ENCODE measurements at regions not wholly inside any gene's neighbourhood (a gene's known extent, or its start where the extent isn't known, plus 50 kb on each side); places are given as distances from the start of the nearest gene placed in this dataset.
A peak's percentile ranks its signal among the peaks of the same experiment; 100 is the strongest.

DNA sequence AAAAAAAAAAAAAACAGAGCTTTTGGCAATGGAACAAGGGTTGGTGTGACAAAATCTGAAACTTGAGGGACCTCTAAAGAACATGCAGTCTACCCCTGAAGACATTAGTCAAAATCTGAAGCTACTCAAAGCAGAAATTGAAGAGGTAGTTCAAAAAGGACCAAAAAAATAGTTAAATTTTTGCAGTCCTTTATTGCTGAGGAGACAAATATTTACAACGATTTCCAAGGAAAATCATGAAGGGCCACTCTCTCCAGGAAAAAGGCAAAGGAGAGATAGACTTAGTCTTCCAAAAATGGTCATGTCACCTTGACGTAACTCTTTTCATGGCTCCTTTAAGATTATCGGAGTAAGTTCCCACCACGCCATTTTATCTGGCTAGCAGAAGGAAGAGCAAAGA is 452.0 kb downstream of the XIRP2 start:
- no peaks in the 10 kb centered on the region for H3K36me3 ChIP-seq
- in situ Hi-C loops (cut with MboI; ENCODE audit: low pct_ligation_motif_present in 1 of 4, low pct_unique_long_range_greater_than_20kb in 1 of 4, low sequenced_read_pairs in 3 of 4), result no loop called here
- H3K4me3 ChIP-seq, result no peak overlapping the region
- H3K27me3 ChIP-seq, result no peaks in the 10 kb centered on the region
- peaks cover 0 to 11% (median 0%) of the 10 kb centered on the region in 4 donors for H3K4me1 ChIP-seq
- intact Hi-C loops (cut with DNase I; ENCODE audit: low total_unique reads), result no loop called here
- DNase-seq, result no peak
- H3K9me3 ChIP-seq, result no peaks in the 10 kb centered on the region
- H3K27ac ChIP-seq, result no peak overlapping the region
- TF ChIP-seq EP300 (IDR thresholded peaks at IDR 0.05; ENCODE audit: low read depth) (no peak), POLR2AphosphoS5 (IDR thresholded peaks at IDR 0.05) (no peak), POLR2A (IDR thresholded peaks at IDR 0.05) (no peak)
- TF ChIP-seq, protein P1, sequence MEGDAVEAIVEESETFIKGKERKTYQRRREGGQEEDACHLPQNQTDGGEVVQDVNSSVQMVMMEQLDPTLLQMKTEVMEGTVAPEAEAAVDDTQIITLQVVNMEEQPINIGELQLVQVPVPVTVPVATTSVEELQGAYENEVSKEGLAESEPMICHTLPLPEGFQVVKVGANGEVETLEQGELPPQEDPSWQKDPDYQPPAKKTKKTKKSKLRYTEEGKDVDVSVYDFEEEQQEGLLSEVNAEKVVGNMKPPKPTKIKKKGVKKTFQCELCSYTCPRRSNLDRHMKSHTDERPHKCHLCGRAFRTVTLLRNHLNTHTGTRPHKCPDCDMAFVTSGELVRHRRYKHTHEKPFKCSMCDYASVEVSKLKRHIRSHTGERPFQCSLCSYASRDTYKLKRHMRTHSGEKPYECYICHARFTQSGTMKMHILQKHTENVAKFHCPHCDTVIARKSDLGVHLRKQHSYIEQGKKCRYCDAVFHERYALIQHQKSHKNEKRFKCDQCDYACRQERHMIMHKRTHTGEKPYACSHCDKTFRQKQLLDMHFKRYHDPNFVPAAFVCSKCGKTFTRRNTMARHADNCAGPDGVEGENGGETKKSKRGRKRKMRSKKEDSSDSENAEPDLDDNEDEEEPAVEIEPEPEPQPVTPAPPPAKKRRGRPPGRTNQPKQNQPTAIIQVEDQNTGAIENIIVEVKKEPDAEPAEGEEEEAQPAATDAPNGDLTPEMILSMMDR (IDR thresholded peaks at IDR 0.05), result no peak
- 87 to 100% methylated on average over 4 of the region's 4 CpGs for whole genome bisulfite sequencing, 2 donors (ENCODE audit: low coverage in 1 of 2)

DNA sequence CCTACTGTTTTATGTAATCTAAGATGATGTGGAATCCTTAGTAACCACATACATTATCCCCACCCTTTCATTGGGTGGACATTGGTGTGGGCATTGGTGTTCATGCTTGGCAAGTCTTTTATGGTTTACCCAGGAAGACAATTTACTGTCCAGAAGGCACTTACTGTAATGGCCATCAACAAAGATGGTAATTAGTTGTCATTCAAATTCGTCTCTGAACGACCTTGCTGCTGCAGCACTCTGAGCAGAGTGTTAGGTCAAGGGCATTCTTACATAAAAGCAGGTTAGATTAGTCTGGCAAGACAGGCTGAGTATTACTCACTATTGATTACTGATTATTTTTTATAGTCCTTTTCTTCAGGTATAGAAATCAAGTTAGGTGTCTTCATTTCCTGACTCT is 447.9 kb downstream of the XIRP2 start:
- WGBS, 2 donors (ENCODE audit: low coverage in 1 of 2), result 76 to 79% methylated on average over 2 of the region's 2 CpGs
- intact Hi-C loops (cut with DNase I; ENCODE audit: low total_unique reads), result no loop called here
- Histone ChIP-seq H3K4me3 (no peak overlapping the region), H3K27me3 (no peaks in the 10 kb centered on the region), H3K4me1 (peaks cover 5 to 38% (median 19%) of the 10 kb centered on the region in 4 donors), H3K9me3 (no peaks in the 10 kb centered on the region), H3K27ac (no peak overlapping the region), H3K36me3 (no peaks in the 10 kb centered on the region)
- in situ Hi-C loops (cut with MboI; ENCODE audit: low pct_ligation_motif_present in 1 of 4, low pct_unique_long_range_greater_than_20kb in 1 of 4, low sequenced_read_pairs in 3 of 4), result no loop called here
- TF ChIP-seq EP300 (IDR thresholded peaks at IDR 0.05; ENCODE audit: low read depth) (no peak), POLR2AphosphoS5 (IDR thresholded peaks at IDR 0.05) (no peak), POLR2A (IDR thresholded peaks at IDR 0.05) (no peak)
- TF ChIP-seq, protein P1 (IDR thresholded peaks at IDR 0.05), result no peak
- DNase-seq, result no peak

DNA sequence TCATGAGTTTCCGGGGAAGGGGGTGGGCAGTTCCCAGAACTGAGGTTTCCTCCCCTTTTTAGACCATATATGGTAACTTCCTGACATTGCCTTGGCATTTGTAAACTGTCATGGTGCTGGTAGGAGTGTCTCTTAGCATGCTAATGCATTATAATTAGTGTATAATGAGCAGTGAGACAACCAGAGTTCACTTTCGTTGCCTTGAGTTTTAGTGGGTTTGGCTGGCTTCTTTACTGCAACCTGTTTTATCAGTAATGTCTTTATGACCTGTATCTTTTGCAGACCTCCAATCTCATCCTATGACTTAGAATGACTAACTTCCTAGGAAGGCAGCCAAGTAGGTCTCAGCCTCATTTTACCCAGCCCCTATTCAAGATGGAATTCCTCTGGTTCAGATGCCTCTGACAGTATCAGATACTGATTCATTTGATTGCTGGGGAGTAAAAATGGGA is 447.3 kb downstream of the XIRP2 start:
- no peaks in the 10 kb centered on the region for H3K36me3 ChIP-seq
- H3K27me3 ChIP-seq, result no peaks in the 10 kb centered on the region
- TF ChIP-seq POLR2AphosphoS5 (IDR thresholded peaks at IDR 0.05), result no peak
- 61 to 100% methylated on average over 1 to 2 of the region's 2 CpGs for WGBS, 2 donors (ENCODE audit: low coverage in 1 of 2)
- no peaks in the 10 kb centered on the region for H3K9me3 ChIP-seq
- no peak overlapping the region for H3K4me3 ChIP-seq
- peaks cover 5 to 38% (median 19%) of the 10 kb centered on the region in 4 donors for H3K4me1 ChIP-seq
- H3K27ac ChIP-seq, result peak overlapping the region; percentile 37 to 64 (median 62)
- in situ Hi-C loops (cut with MboI; ENCODE audit: low pct_ligation_motif_present in 1 of 4, low pct_unique_long_range_greater_than_20kb in 1 of 4, low sequenced_read_pairs in 3 of 4) (no loop called here), intact Hi-C loops (cut with DNase I; ENCODE audit: low total_unique reads) (no loop called here)
- no peak for DNase-seq

DNA sequence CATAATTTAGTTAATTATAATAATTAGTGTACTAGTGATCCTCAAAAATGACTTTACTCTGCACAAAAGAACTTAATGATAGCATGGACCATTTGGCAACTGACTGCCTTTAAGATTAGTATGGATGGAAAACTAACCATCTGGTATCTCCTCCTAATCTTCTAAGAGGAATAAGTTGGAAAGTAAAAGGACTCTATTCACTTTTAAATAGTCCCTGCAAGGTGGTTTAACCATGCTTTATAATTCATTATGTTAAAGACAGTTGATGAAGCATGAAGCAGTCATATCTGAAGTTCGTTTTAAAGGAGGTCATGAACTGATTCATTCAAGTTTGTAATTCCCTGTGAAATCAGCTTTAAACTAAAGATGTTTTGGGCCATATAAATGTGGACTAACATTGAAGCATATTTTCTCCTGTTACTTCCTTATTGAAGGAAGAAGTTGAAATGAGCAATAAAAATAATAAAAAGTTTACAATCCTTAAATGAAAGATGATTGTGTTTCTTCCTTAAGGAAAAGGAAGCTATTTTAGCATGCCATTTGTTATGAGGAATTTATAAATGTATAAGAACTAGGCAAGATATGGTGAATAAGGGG is 446.0 kb downstream of the XIRP2 start:
- intact Hi-C loops (cut with DNase I; ENCODE audit: low total_unique reads) (no loop called here), in situ Hi-C loops (cut with MboI; ENCODE audit: low pct_ligation_motif_present in 1 of 4, low pct_unique_long_range_greater_than_20kb in 1 of 4, low sequenced_read_pairs in 3 of 4) (no loop called here)
- H3K36me3 ChIP-seq, result no peaks in the 10 kb centered on the region
- 25 to 40% methylated on average over 1 of the region's 1 CpG for WGBS, 2 donors (ENCODE audit: low coverage in 1 of 2)
- H3K4me3 ChIP-seq, result no peak overlapping the region
- peak overlapping the region; percentile 61 to 69 (median 65) for H3K27ac ChIP-seq
- TF ChIP-seq POLR2A (IDR thresholded peaks at IDR 0.05) (no peak), POLR2AphosphoS5 (IDR thresholded peaks at IDR 0.05) (no peak), EP300 (IDR thresholded peaks at IDR 0.05; ENCODE audit: low read depth) (no peak)
- TF ChIP-seq, protein P1 (IDR thresholded peaks at IDR 0.05), result no peak
- H3K4me1 ChIP-seq, result peaks cover 5 to 38% (median 19%) of the 10 kb centered on the region in 4 donors
- no peaks in the 10 kb centered on the region for H3K27me3 ChIP-seq
- DNase-seq, result no peak
- no peaks in the 10 kb centered on the region for H3K9me3 ChIP-seq

DNA sequence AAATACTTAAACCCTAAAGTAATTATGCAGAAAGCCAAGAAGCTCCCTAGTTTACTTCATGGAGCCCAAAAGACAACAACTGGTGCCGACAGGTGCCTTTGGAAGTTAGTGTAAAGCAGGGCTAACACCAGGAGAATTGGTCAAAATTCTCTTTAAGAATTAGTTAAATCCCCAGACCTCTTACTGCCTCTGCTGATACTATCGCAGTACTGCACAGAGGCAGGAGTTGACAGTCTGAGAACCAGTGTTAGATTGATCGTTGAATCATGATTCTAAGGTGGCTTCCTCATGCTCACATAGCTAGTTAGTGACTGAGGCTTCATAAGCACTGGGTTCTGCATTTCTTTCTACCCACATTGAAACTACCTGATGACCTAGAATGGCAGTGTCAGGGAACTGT is 445.0 kb downstream of the XIRP2 start:
- Histone ChIP-seq H3K4me1 (peaks cover 5 to 38% (median 19%) of the 10 kb centered on the region in 4 donors), H3K27ac (peak overlapping the region; percentile 61 to 69 (median 64))
- 72 to 81% methylated on average over 3 of the region's 3 CpGs for WGBS, 2 donors (ENCODE audit: low coverage in 1 of 2)

More for the DNA sequence above, 445.0 kb downstream of the XIRP2 start:
- no peak for DNase-seq
- no peaks in the 10 kb centered on the region for H3K36me3 ChIP-seq
- no peak overlapping the region for H3K4me3 ChIP-seq
- no peaks in the 10 kb centered on the region for H3K27me3 ChIP-seq
- no peaks in the 10 kb centered on the region for H3K9me3 ChIP-seq
- in situ Hi-C loops (cut with MboI; ENCODE audit: low pct_ligation_motif_present in 1 of 4, low pct_unique_long_range_greater_than_20kb in 1 of 4, low sequenced_read_pairs in 3 of 4), result no loop called here
- TF ChIP-seq POLR2AphosphoS5 (IDR thresholded peaks at IDR 0.05) (no peak), EP300 (IDR thresholded peaks at IDR 0.05; ENCODE audit: low read depth) (no peak), POLR2A (IDR thresholded peaks at IDR 0.05) (no peak)
- TF ChIP-seq, protein P1 (IDR thresholded peaks at IDR 0.05), result peak in 1 of 5 experiments; percentile 6
- intact Hi-C loops (cut with DNase I; ENCODE audit: low total_unique reads), result no loop called here

Data from transverse colon (tissue), 4 donors.